Central memory CD4-positive, alpha-beta T cell (primary cell): ENCODE measurements at regions not wholly inside any gene's neighbourhood (a gene's known extent, or its start where the extent isn't known, plus 50 kb on each side); places are given as distances from the start of the nearest gene placed in this dataset.

Experiments used
- DNase-seq: peaks from one replicate; pipeline ENCODE4 v3.0.0; 2022

- DNase-seq = no peak
These were observed 54.9 kb downstream of the MAGEB17 start for GRCh38 chrX:16222151-16222550.

GRCh38 chrX:16223385-16223784, 56.1 kb downstream of the MAGEB17 start:
- no peak for DNase-seq

DNA sequence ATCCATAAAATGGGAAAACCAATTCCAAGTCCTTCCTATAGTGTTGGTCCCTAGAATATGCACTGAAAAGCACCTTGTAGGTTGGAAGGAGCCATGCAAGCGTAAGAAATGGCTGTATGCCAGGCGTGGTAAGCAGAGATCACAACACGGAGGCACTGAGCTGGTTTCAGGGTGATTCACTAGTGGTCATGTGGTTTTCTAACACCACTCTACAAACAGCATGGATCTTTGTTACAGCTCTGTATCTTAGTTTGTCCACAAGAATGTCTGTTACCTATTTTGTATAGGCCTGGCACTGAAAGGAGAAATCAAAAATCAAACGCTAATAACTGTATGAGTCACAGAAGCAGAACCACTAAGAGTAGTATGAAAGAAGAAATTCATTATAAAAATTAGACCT, 71.9 kb downstream of the MAGEB17 start:
- DNase-seq = no peak

DNA sequence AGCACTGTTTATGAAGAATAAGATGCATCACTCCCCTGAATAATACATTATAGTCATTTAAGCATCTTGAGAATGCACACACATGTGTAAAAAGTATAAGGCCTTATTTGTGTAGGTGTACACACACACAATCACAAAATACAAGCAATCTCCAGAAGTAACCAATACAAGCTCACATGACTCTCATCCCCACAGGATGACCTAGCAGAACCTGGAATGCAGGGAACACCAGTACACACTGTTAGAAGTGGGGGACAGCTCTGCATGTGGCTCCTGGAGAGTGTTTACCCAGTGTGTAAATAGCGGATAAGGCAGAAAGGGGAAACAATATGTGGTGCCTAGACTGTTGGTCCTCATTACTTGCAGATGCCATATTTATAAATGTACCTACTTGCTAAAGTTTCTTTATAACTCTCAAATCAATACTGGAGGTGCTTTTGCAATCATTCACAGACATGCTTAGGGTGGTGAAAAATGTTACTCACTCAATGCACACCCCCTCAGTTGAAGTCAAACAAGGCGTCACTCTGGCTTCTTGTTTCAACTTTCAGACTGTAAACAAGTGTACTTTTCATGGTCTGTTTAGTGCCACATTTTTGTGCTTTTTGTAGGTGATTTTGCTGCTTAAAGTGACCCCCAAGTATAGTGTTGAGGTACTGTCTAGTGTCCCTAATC, 73.1 kb downstream of the MAGEB17 start:
- no peak for DNase-seq

DNA sequence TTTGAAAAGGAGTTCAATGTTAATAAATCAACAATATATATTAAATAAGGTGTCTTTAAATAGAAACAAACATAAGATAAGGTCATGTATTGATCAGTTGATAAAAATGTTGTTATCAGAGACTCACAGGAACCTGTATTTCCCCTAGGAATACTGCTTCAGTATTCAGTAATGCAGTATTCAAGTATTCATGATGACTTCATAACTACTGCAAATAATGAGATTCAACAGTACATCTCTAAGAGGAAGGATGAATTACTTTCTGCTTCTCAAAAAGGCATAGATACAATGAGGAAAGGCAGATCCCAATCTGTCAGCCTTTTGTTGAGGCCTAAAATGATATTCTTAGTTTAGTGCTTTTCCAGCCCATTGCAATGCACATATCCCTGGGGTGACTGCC, 73.7 kb downstream of the MAGEB17 start:
- DNase-seq = no peak

- DNase-seq = no peak
These were observed 83.0 kb downstream of the MAGEB17 start for GRCh38 chrX:16250296-16250695.

DNA sequence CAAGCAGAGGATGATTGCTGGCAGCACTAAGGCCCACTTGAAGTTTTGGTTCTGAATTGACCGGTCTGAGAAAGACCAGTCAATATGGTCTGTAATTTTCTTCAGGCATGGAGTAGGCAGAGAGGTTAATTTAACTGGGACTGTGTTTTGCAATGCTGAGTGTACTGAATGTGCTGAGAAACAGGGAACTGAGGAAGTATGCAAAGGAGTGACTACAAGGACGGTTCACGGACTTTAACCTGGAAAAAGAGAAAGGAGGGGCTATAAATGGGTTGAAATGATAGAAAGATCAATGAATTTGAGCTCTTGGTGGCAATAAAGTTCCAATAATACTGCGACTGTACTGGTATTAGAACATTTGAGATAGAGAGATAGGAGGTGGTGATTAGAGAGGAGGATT, 84.5 kb downstream of the MAGEB17 start:
- no peak for DNase-seq

DNA sequence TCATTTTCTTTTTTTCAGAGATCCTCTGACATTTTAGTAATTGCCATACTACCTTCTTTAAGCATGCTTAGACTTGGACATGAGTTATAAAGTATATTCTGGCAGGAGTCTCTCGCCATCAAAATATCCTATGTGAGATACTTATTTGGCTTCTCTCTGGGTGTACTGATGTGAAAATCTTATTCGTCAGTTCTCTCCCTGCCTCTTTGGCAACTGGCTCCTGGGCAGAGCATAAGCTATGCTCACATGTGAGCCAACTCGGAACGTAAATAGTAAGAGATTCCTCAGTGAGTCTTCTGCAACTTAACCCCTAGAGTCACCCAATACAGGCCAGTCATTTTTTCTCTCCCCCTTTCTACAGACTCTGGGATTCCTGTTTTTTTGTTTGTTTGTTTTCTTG, 91.6 kb downstream of the MAGEB17 start:
- no peak for DNase-seq

GRCh38 chrX:16267431-16267830, 100.2 kb downstream of the MAGEB17 start:
- no peak for DNase-seq

GRCh38 chrX:16268206-16268605, 100.9 kb downstream of the MAGEB17 start:
- no peak for DNase-seq

DNA sequence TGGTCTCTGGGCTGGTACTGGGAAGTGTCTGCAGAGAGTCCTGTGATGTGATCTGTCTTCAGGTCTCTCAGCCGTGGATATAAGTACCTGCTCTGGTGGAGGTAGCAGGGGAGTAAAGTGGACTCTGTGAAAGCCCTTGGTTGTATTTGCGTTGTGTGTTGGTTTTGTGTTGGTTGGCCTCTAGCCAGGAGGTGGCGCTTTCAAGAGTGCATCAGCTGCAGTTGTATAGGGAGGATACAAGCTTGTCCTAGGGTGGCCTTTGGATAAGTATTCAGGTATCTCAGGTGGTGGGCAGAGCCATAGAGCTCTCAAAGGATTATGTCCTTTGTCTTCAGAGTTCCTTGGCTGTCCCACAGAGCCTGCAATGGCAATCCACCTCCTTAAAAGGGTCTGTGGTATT, 111.6 kb downstream of the MAGEB17 start:
- DNase-seq = no peak

GRCh38 chrX:16282209-16282608, 114.9 kb downstream of the MAGEB17 start:
- no peak for DNase-seq

- DNase-seq = no peak
These were observed 117.6 kb downstream of the MAGEB17 start for GRCh38 chrX:16284842-16285241.

DNA sequence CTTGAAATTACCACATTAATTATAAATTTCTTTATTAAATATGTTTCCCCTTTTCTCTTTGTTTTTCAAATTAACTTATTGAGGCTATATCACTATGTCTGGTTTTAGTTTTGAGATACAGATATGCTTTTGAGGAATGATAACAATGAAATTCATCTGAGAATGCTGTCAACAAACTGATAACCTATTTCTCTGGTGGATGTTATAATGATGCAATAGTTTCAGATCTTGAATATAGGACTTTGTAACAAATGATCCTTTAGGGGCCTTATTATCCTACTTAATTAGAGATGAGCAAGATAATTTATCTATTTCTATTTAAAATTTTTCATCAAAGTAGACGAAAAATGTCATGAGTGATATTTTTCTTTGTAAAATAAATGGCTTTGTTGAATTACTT, 123.7 kb downstream of the MAGEB17 start:
- DNase-seq = no peak

GRCh38 chrX:16300831-16301230, 133.6 kb downstream of the MAGEB17 start:
- DNase-seq = no peak

DNA sequence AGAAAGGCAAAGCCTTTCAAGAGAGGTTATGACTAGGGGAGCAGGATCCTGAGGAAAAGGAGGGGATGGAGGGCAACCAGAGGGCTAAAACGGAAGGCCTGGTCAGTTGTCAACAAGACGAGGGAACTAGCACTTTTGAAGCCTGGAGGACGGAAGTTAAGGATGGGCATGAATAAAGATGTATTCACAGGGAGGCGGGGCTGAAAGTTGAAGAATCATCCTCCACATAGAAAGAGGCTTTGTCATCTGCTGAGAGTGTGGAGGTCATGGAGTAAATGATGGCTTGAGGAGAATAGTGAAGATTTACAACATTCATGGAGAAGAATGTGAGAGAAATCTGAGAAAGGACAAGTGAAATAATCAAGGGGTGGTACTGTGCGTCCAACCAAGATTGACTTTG, 137.5 kb downstream of the MAGEB17 start:
- no peak for DNase-seq

DNA sequence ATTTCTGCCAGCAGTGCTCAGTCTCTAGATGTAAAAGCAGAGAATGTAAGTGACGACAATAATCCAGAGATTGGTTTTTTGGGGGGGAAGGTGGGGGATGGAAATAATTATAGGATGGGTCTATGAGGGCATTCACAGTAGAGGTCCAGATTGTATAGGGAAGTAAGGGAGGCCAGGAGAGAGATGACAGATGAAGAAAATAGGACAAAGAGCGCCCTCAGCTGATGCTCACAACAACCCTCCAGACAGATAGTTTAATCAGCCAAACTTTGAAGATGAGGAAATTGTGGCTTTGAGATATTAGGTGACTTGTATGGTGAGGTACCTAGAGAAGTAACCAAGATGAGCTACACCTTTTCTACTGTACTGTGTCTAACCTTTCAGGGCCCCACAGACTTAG, 137.9 kb downstream of the MAGEB17 start:
- no peak for DNase-seq

DNA sequence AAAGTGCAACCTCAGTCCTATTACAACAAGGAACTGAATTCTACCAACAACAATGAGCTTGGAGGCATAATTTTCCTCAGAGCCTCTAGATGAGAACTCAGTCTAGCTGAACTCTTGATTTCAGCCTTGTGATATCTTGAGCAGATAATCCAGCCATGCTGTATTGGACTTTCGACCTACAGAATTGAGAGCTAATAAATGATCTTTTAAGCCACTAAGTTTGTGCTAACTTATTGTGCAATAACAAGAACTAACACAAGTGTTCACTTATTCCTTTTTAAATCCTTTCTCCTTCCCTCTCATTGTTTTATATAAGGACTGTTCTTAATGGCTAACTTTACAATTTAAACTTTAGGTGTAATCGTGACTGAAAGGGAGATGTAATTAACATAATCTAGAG, 140.7 kb downstream of the MAGEB17 start:
- no peak for DNase-seq

- no peak for DNase-seq
These were observed 141.5 kb downstream of the MAGEB17 start for GRCh38 chrX:16308773-16309172.

GRCh38 chrX:16310326-16310725, 143.0 kb downstream of the MAGEB17 start:
- no peak for DNase-seq

GRCh38 chrX:16311671-16312070, 144.4 kb downstream of the MAGEB17 start:
- DNase-seq = no peak

DNA sequence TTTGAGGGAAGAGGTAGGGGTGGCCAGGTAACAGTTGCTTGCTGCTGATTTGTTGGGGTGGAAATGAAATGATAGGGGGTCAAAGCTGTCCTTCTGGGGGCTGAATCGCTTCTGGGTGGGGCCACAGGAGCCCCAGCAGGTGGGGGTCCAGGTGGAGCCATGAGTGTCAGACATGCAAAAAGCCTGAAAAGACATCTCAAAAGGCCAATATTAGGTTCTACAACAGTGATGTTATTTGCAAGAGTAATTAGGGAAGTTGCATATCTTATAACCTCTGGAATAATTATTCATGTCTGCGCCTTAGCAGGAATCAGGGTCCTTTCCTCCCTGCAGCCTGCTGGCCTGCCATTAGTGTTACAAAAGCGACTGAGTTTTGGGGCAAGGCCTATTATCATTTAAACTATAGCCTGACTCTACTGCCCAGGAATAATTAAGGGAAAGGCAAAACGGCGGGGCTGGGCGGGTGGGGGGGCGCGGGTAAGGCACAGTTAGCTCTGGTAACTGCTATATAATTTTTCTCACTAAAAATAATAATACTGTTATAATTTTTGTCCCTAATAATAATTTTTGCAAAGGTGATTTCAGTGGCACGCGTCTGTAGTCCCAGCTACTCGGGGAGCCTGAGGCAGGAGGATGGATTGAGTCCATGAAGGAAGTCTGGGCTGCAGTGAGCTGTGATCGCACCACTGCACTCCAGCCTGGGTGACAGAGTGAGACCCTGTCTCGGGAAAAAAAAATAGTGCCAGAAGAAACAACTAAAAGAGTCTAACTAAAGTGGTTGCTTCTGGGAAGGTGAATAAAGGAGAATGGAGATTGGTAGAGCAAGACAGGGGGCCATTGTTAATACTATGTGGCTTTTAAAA, 145.7 kb downstream of the MAGEB17 start:
- no peak for DNase-seq

DNA sequence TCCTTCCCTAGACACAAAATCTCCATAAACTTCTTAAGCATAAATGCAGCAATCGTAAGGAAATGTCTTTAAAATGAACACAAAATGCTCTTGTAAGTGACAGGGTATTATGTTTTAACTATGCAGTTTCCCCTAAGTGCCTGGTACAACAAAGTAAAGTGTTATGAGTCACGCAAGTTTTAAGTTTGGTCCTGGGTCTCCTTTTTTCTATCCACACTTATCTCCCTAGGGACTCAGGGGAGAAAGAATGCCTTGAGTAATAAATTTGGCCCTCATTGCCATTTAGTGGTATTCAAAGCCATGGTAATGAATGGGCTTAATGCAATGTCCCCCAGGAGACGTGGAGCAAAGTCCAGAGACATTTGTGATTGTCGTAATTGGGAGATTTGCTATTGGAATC, 149.1 kb downstream of the MAGEB17 start:
- no peak for DNase-seq

GRCh38 chrX:16319929-16320328, 152.6 kb downstream of the MAGEB17 start:
- DNase-seq = no peak
